ENCODE measurements at regions not wholly inside any gene's neighbourhood (a gene's known extent, or its start where the extent isn't known, plus 50 kb on each side); places are given as distances from the start of the nearest gene placed in this dataset.
"Not testable (repeated sequence)": the region's sequence is repeated elsewhere in the genome, so short reads cannot be mapped to it uniquely, and the experiment has no call there.

- no peak for DNase-seq (ENCODE audit: low spot score)
Measured at GRCh38 chr2:105536175-105536574, 137.3 kb upstream of the FHL2 start.

GRCh38 chr2:105529258-105529657 lies 130.4 kb upstream of the FHL2 start:
- DNase-seq (ENCODE audit: low spot score), result not testable (repeated sequence)

DNA sequence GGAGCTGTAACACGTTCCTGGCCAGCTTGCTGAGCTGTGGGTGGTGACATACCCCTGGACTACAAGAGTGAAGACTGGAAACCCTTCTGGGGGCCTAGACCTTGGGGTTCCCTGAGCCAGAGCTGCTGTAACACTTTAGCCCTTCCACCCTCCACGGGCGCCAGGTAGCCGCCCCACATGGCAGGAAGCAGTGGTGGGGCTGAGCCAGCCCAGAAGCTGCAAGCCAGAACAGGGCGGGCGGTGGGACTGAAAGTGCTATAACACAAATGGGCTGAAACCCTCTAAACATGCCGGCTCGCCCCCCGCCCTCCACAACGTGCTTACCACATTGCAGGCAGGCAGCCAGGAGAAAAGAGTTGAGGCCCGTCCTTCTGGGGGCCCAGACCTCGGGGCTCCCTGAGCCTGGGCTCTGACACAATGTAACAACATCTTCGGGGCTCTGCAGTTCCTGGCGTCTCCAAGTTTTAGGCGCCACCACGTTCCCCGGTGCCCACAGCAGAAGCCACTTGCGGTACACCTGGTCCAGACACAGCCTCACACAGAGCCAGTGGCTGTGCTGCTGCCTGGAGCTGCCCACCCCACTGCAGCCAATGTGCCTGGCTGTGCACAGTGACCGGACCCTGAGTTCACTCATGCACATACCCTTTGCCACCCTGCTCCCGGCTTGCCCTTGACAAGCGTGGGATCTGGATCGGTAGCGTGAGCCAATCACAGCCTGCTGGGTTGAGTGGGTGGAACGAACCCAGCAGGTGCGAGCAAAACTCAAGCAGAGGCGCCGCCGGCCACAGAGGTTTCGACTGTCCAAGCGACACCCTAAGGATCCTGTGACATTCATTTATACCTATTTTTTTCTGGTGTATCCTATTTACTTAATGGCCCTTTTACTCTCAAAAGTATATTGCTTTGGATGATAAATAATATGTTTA lies 127.4 kb upstream of the FHL2 start:
- no peak for DNase-seq (ENCODE audit: low spot score)

GRCh38 chr2:105525201-105525600 lies 126.3 kb upstream of the FHL2 start:
- no peak for DNase-seq (ENCODE audit: low spot score)

DNA sequence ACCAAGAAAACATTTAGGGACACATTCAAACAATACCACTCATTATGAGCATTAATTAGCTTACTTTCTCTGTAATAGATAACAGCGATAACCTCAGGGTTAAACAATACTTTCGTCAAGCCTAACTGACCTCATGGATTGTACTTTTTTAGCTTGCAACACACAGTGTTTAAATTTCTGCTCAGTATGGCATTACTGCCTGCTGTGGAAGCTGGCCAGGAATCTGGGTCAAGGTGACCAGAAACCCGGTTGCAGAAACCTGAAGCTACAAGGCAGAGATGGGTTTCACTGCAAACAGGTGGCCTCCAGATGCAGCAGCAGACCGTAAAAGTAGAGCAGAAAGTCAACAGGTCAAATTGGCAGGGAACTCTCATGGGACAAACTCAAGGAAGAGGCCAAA lies 123.8 kb upstream of the FHL2 start:
- no peak for DNase-seq (ENCODE audit: low spot score)

- no peak for DNase-seq (ENCODE audit: low spot score)
Measured at GRCh38 chr2:105521616-105522015, 122.8 kb upstream of the FHL2 start.

- no peak for DNase-seq (ENCODE audit: low spot score)
Measured at GRCh38 chr2:105521176-105521575, 122.3 kb upstream of the FHL2 start.

GRCh38 chr2:105519516-105519915 lies 120.7 kb upstream of the FHL2 start:
- DNase-seq (ENCODE audit: low spot score), result no peak

- DNase-seq (ENCODE audit: low spot score), result no peak
Measured at GRCh38 chr2:105518897-105519296, 120.0 kb upstream of the FHL2 start.

DNA sequence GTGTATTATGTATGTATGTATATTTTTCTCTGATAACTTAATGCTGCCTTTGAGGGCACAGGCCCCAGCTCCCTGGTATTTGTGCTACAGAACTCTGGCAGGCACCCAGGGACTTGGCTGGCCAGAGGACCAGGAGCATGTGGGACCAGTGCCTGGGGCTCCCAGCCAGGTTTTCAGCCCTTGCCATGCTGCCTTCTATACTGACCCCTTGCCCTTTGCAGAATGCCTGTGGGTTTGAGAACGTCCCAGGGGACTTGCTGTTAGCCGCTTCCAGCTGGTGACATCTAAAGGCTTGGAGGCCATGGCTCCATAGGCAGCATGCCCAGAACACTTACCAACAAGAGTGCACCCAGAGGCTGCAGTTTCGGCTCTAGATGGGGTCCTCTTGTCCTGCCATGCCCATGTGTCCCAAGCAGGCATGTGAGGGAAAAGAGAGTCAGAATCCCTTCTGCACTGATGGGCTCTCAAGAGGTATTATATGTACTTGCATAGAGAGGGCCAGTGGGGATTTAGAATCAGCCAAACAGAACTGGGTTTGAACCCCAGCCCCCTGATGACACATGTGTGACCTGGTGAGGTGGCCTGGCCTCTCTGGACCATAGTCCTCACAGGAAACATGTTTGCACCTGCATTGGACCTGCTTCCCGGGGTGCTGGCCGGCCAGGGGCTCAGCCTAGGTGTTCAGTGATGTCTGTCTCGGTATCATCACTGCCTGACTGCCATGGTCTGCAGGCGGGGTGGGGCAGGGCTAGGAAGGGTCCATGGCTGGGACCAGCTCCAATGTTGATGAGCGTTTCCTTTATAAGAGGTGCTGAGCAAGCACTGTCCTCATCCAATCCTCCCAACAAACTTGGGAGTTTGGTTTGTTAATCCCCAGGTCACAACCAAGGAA lies 119.2 kb upstream of the FHL2 start:
- DNase-seq (ENCODE audit: low spot score), result peak; percentile 17

DNA sequence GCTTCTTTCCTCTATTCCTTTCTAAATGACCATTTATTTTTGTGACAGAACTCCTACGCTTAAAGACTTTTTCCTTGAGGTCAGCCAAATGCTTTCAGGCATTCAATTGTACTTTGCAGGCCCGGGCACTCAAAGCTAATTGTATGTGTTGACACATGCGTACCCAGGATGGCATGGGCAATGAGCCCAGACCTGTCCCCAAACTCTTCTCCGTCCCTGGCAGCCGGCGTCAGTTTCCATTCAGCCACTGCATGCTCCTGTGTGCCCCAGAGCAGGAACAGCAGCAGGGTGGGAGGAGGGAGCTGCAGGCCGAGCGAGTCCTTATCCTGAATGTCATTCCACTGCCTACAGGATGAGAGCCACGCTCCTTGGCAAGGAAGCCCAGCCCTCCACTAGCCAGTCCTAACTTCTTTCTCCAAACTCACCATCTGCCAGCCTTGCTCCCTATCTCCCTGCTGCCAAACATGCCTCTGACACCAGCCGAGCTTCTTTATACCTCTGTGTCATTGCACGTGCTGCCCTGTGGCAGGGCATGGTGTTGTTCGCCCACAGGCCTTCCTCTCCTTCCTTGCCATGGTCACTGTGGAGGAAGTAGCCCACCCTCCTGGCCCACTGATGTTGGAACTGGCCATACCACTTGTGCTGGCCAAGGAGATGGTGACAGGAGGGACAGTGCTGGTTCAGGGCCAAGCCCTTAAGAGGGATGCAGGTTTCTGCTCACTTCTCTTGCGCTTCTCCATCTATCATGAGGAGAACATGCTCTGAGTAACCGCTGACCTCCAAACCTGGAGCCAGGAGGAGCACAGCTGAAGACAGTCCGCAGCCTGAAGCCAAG lies 116.9 kb upstream of the FHL2 start:
- peak; percentile 33 for DNase-seq (ENCODE audit: low spot score)

GRCh38 chr2:105514576-105514975 lies 115.7 kb upstream of the FHL2 start:
- no peak for DNase-seq (ENCODE audit: low spot score)

DNA sequence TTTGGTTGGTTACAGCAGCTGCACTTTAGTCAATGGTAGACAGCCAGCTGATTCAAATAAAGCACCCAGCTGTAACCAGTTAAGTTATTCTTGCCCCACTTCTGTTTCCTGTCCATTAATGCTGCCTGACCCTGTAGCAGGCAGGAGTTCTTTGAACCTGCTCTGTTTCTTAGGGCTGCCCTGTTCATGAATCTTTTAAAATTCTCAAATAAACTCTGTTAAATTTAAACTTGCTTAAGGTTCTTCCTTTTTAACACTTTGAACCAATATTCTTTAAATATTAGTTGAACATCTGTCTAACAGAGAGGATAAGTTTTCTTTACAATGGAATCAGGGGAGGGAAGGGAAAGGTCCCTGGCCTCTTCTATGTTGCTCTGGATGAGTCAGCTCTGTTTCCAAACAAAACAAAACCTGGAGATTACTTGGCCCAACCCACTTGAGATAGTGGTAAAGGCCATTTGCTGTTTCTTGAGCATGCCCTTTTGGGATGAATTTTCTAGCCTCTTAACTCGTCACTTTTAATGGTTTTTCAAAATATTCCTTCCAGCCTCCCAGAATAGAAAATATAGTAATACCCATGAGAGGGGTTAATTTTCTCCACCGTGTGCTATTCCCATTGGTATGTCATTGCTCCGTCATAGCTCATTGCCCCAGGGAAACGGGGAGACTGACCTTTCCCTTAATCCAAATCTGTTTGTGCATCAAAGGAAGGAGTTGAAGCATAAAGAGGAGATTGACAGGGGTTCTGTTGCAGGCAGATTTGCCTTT lies 112.1 kb upstream of the FHL2 start:
- no peak for DNase-seq (ENCODE audit: low spot score)

GRCh38 chr2:105509269-105510086 lies 110.6 kb upstream of the FHL2 start:
- no peak for DNase-seq (ENCODE audit: low spot score)

DNA sequence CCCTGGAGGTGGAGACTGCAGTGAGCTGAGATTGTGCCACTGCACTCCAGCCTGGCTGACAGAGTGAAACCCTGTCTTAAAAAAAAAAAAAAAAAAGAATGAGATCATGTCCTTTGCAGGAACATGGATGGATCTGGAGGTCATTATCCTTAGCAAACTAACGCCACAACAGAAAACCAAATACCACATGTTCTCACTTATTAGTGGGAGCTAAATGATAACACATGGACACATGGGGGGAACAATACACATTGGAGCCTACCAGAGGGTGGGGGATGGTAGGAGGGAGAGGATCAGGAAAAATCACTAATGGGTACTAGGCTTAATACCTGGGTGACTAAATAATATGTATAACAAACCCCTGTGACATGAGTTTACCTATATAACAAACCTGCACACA lies 108.0 kb upstream of the FHL2 start:
- not testable (repeated sequence) for DNase-seq (ENCODE audit: low spot score)

DNA sequence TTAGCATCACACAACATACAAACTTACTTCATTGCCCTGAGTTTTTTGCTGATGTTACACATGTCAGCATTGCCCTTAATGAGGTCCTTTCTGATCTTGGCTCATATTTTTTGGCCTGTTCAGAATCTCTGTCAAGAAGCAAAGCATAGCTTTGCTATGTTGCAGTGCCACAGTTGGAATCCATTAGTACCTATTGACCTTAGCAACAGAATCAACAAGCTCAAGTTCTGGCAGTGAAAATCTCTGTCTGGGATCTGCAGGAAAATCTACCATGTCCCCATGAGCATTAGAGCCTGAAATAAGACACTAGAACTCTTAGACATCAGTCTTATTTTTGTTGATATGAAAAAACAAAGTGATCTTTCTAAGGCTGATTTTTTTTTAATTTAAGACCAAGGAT lies 105.6 kb upstream of the FHL2 start:
- DNase-seq (ENCODE audit: low spot score), result no peak

DNA sequence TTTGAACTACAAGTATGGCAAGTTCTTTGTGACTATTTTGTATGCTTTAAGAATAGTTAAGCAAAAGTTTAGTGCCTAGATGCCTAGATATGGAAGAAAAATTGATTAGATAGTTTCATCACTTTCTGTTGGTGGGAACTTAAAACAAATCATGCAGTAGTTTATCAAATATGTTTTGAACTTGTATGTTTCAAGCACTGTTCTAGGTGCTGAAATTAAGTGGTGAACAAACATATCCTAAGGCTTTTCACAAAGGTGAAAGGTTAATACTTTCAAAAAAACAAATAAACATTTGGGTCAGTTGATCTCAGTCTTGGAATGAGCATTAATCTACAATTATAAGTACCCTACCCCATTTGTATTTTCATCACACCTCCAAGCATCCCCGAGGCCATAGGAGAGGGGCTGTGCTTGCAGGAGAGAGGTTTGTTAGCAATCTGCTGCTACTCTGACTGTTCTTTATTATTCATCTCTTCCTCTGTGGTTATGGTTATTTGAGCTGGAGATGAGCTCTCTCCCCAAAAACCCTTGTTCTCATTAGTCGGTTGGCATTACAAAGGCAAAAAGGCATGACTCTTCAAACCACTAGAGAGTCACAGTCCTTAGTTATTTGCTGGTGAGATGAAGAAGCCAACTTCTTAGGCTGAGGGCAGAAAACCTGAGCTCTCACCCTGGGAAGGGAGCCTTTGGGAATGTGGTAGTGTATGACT lies 103.9 kb upstream of the FHL2 start:
- no peak for DNase-seq (ENCODE audit: low spot score)

DNA sequence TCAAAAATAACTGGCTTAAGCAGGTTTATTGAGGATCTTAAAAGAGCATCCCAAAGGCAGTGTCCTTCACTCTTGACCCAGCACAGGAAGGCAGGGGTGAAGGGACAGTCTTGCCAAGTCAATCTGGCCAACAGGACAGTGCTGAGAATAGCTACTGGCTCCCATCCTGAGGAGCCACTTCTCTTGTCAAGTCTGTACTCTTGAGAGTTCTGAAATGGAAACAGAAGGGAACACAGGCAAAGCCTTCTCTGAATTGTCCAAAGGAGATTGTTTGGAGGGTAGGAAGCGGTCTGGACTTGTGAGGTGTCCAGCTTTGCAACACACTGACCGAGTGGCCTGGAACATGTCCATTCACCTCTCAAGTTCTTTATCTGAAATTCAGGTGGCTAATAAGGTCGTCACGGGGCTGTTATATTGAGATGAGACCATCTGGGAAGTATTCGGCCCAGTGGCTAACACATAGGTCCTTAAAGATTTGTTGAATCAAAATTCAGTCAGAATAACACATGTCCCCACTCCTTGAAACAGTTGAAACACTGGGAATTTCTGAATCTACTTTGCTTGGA lies 99.5 kb upstream of the FHL2 start:
- DNase-seq (ENCODE audit: low spot score), result no peak

DNA sequence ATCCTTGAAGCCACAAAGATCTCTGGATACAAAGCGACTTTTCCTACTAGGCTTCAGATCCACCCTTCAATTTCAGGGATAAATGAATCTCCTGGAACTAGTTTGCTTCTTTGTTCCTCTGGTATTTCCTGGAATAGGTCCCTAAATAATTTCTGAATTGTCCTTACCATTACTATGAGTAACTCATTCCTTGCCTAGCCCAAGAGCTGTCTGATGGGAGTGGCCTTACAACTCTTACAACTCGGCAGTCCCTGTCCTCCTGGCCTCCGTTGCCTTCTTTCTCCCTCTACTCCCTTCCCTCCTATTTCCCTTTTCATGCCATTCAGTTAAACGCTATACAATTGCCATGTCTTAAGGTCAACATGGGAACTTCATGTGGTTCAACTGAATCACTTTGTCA lies 98.2 kb upstream of the FHL2 start:
- no peak for DNase-seq (ENCODE audit: low spot score)
